SHP77 treated with DMSO at 0.1 percent for 48 hours (cell line): ENCODE measurements at regions not wholly inside any gene's neighbourhood (a gene's known extent, or its start where the extent isn't known, plus 50 kb on each side); places are given as distances from the start of the nearest gene placed in this dataset.

Experiments used
- DNase-seq: peaks from one replicate; lab custom pipeline; 2025; lab: John Stamatoyannopoulos, UW

DNA sequence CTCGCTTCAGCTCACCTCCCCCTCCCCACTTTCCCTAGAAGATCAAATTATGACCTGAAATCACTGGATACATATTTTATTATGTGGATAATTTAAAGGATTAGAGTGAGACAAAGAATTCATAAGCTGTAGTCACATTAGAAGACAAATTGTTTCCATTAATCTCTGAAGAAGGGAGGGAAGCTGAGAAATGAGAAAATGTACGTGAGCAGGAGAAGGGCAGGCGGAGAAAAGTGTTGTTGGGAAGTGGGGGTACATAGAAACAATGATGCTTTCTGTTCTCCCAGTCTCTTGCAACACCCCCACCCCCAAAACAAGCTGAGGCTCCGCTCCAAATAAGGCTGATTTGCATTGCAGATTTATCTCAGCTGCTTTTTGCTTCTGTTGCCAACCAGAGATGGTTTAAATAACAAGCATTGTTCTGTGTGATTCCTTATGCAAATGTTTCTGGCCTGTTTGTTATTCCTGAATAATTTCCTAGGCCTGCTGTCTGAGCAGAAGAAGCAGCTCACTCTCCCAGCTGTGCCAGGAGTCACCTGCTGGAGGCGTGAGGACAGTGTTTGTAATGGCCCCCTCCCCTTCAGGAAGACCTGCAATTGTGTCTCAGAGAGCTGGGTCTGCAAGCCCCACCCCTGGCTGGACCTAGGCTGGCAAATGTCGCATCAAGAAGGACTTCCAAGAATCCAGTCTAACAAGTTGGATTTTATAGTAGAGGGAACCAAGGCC, 121.8 kb upstream of the TNR start:
- DNase-seq = no peak

DNA sequence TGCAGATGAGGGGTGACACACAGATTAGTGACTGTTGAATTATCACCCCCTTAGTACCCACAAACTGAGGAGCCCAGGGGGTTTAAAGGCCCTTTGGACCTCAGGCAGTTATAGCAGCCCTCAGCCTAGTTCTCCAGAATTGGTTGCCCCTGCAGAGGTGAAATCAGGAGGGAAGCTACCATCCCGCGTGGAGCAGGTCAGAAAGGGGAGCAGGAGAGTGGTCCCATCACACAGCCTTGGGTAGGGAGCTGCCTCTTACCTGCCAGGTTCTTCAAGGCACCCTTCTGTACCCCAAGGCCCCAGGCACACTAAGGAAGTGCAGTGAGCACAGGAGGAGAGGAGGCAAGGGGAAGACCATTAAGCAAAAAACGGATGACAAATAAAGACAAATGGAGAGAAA, 121.2 kb upstream of the TNR start:
- DNase-seq = no peak

DNA sequence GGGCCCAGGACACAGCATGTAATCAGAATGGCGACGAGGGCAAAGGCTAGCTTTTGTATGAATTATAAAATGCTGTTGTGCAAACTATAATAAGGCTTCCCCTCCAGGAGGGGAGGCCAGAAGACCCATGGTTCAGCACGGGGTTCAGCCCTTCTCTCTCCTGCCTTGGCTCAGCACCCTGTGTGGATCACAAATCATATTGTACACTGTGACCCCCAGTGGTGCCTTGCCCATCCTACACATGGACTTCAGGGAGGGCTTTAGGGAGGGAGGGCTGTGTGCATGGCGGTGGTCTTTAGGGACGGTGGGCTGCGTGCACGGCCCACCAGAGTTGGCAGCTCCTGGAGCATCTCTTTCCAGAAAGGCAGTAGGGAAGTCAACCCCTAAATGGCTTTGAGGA, 120.8 kb upstream of the TNR start:
- DNase-seq = no peak

DNA sequence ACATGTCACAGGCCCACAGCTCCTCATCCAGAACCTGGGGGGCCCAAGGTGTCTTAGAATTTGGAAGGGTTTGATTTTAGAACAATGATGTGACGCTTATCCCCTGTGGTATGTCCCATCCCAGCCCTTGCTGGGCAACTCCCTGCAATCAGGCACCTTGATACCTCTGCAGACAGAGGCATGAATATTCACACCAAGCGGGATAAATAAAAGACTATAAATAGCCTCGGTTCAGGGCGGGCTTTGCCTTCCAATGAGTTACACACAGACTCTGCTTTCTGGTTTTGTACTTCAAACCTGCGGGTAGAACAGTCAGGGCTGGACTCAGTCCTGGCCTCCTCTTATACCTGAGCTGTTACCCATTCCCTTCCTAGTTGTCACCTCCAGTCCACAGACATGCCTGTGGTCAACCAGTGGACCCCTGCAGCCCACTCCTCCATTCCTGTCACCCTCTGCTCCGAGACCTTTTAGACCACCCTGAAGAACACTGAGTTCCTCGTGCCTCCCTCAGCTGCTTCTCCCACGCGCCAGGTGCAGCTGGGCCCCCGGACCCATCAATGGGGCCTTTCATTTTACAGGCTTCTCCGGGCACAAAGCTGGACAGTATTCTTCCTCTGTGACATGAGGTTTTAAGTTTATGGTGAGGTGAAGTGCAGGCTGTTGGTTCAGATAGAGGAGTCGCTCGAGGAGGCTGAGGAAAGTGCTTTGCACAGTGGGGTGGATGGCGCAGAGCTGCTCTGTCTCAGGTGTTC, 120.1 kb upstream of the TNR start:
- no peak for DNase-seq

DNA sequence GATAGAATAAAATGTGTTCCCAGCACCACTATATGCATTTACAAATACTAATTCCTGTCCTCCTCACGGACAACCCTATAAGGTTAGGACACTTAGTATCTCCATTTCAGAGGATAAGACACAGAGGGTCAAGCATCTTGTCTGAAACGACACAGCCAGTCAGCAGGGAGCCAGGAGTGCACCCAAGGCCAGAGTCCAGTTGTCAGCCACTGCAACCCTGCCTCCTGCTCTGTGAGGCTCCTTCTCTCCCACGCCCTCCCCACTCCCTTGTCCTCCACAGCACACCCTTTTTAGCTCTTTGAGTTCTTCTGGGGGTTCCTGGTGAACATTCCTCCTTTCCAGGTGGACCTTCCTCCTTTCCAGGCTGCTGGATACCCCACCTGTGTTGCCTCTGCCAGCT, 119.0 kb upstream of the TNR start:
- DNase-seq = no peak

DNA sequence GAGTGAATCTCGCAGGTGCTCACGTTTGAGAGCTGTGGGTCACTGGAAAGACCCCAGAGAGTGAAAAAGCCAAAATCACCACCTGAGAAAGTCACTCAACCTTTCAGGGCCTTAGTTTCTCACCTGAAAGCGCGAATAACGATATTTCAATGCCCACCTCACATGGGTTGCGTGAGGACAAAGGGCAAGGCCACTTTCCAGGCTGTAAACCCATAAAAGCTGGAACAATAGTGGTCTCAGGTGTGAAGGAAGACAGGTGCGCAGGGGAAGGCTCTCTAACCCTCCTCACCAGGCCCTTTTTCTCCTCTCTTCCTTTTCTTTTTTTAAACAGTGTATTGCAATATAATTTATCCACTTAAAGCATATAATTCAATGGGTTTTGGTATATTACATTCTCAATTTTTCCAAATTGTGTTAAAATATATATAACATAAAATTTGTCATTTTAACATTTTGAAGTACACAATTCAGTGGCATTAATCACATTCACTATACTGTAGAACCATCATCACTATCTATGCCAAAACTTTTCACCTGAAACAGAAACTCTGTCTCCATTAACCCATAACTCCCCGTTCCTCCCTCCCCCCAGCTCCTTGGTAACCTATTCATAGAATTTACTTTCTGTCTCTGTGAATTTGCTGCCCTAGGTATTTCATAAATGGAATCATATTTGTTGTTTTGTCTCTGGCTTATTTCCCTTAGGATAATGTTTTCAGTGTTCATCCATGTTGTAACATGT, 118.4 kb upstream of the TNR start:
- DNase-seq = no peak

DNA sequence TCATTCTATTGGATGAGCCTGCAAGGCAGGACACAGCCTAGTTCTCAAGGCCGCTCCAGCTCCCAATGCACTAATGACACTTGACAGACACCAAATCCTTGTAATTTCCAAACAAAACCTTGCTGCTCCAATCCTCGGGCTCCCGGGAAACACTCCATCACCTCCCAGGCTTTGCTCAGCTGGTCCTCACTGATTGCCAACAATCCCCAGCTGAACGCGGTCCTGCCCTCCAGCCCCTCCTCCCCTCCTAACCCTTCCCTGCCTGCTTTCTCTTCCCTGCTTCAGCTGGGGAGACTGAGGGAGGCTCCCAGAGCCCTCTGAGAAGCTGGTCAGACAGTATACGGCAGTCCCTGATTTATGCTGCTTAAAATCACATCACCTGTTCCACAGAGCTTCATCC, 114.4 kb upstream of the TNR start:
- peak; percentile 11 for DNase-seq

DNA sequence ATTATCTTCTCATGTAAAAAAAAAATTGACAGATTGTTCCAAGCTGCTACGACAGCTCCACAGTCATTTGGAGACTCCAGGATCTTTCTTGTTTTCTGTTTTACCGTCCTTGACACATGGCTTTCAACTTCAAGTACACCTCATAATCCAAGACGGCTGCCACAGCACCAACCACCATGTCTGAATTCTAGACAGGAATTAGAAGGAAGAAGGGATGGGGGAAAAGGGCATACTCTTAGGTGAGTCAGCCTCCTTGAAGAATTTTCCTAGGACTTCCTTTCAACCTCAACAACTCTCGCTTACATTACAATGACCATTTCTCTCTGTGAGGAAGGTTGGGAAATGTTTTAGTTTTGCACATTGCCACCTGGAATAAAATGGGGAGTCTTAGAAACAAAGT, 110.3 kb upstream of the TNR start:
- no peak for DNase-seq

DNA sequence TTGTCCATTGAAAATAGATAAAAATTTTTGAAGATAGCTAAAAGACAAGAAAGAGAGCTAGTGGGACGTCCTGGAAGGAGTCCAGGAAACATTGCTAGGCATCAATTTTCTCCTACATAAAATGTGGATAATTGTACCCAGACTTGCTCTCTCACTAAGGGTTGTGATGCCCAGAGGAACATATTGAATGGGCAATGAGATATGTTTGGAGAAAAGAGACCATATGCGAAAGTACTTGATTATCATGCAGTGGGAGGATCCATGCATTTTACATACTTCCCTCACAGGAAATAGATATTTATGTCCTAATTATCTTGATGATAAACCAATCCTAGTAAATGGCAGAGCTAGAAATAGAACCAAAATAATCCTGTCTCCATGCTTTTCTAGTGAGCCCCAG, 108.4 kb upstream of the TNR start:
- DNase-seq = no peak

DNA sequence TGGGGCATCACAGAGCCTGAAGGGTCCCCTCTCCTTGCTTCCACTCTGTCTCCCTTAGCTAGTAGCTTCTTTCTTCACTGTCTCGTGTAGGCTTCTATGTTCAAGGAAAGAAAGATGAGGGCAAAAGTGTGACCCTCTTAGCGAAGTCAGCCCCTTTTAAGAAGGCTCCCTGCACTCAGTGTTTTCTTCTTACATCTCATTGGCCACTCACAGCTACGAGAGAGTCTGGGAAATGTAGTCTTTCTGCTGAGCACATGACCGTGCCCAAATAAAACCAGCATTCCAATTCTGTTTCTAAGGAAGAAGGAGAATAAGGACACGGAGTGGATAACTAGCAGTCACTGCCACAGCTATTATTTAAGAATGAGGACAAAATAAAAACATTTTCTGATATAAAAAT, 104.9 kb upstream of the TNR start:
- DNase-seq = no peak

DNA sequence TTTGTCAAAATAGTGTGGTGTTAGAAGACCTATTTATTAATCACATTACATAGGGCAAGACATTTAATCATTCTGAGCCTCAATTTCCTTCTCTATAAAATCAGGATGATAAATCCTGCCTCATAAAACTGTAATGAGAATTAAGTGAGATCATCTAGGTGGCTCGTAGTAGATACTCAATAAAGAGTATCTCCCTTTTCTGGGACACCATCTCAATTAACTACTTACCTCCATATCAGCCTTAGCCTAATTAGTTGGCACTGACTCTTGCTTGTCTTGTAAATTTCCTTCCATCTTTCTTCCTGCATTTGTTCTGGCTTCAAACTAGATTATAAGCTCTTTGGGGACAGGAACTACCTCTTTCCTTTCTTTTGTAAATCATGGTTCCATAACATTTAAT, 102.6 kb upstream of the TNR start:
- no peak for DNase-seq

DNA sequence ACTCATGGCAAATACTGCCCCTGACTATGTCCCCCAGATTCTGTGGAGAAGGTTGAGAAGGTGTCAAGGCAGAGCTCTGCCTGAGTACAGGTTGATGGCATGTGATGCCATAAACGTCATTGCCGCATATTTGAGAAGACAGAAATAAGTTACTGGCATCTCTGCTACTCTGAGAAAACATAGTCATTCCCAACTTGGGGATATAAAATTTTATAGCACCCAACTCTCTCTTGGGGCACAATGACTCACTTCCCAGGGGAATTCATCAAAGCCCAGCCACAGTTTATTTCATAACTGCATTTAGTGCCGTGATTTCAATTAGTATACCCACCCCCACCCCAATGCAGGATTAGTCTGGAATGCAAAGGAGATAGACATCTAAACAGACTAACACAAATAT, 101.9 kb upstream of the TNR start:
- DNase-seq = no peak

DNA sequence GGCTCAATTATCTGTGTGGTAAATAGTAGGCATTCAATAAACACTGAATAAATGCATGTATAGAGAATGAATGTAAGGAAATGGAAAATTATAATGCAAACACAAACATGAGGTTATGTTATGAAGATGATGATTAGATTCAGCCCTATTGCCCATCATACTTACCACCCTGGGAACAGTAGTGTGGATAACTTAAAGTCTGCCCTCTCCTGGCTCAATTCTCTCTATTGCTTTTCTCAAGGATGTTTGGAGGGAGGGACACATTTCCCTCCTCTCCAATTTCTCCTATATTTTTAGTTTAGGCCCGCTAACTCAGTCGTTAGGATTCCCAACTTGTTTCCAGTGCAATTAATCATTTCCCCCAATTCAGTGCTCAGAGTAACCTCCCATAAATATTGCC, 101.5 kb upstream of the TNR start:
- DNase-seq = no peak

DNA sequence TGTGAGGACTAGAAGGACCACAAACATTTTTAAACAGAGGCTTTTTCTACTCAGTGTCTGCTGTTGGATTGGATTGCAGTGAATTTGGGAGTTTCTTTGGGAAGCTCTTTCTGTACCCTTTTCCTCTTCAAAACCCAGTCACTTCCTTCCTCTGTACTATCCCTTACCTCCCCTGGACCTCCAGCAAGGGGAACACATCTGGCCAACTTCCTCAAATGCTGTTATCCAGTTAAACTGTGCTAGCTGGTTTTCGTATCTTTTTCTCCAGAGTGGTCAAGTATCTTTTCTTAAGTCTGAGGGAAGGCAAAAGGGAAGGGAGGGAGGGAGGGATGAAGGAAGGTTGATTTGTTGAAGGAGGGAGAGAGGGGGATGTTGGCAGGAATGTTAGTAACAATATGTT, 99.2 kb upstream of the TNR start:
- no peak for DNase-seq

DNA sequence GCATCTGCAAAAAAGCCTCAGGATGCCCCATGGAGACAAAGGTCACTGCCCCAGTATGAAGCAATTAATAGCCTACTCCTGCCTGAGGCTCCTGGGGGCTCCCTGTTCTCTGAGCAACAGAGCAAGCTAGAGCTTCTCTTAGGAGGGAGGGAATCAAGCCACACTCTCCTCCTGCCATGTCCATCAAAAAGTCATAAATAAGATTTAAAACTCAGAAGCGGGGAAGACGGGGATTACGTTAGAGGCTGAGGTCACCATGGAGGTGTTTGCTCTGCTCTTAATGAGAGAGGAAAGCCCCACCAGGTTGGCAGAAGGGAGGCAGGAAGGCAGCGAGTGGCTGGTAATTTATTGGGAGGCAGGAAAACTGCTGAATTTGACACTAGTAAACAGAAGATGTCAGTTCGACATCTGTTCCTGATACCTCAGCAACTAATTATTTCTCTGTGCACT, 98.4 kb upstream of the TNR start:
- DNase-seq = peak; percentile 90

DNA sequence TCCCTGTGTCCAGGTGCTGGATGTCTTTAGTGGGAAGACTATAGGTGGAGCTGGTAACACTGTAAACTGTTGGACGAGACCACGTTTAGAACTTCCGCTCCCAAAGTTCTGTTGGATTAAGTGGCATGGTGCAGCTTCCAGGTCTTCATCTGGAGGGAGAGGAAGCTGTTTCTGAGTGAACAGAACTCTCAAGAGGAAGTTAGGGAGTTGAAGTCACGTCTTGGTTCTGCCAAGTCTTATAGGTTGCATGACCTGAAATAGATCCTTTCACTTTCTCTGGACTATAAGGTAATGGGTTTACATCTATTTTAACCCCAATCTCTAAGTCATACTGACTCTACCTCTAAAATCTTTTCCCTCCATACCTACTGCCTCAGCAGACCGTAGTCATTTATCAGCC, 97.4 kb upstream of the TNR start:
- no peak for DNase-seq

DNA sequence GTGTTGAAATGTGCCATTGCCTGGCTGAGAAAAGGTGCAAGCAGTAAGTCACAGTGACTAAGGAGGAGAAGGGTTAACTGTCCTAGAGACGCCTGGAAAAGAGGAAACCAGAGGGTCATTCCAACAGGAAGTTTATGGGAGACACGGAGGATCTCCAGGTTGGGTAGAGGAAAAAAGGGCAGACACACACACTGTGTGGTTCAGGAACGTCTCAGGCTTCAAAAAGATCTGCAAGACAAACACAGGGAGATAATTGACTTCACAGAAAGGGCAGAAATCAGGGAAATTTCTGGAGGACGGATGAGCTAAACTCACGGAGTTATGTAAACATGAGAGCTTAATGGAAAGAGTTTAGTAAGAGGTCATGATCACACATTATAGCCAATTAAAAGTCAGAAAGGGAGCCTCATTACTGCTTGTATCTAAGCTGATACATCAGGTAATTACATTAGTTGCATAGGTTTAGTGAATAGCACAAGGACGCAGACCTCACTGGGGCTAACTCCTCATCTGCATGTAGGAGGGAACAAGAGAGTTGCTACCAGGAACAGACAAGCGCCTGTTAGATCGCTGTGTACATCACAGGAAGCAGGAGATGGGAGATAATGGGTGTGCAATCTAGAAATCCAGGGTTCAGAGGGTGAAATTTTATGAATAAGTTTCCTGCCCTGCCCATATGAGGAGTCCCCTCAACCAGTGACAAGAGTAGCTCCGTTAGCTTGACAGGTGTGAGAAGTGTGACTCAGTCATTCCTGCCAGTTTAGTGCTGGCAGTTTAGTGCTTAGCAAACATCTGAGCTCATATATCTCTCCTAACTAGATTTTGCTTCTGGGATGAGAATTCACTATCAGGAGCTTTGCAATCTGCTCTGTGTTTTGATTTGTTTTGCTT, 96.6 kb upstream of the TNR start:
- DNase-seq = peak; percentile 82

DNA sequence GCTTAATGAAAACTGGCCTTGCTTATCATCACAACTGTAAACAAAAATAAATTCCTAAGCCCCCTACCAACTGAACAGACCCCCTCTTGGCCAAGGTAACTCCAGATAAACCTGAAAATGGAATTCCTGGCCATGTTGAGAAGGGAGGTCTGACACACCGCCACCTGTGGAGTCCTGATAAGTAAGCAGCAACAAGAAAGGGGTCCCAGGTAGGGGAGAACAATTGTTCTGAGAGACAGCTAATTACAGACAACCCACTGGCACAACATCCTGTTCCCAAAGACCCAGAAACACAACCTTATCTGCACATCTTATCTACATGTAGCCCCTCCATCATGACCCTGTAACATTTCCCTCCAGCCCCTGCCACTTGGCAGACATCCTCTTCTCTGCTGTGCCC, 91.2 kb upstream of the TNR start:
- DNase-seq = no peak

DNA sequence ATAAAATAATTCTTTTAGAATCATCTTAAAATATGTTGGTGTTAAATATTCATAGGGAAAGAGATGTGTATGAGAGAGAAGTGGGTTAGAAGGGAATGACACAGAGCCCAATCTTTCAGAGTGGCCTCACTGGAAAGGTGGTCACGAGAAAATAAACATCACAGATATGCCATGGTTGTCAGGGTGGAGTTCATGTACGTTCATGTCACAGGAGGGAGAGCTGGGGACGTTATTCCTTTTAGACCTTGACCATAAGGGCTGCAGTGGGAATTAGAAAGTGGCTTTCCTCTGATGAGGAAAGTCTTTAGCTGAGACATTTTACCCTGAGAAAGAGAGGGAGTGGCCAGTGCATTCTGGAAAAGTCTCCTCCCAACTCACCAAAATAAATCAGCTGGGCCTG, 90.6 kb upstream of the TNR start:
- DNase-seq = no peak

DNA sequence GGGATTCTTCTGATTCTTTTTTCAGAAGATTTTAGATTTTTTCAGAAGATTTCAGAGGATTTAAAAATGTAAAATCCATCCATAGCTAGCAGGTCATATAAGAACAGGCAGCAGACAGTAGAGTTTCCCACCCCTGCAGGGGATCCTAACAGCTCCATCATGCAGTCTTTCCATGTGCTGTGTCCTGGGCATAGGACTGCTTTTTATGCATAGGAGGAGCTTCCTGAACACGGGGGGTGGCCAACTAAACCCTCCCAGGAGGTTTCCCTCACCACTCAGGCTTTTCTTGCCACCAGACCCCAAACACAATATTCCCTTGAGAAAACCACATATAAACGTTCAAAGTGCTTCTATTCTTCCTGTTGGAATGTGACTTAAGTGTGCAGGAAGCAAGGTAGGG, 90.1 kb upstream of the TNR start:
- no peak for DNase-seq

DNA sequence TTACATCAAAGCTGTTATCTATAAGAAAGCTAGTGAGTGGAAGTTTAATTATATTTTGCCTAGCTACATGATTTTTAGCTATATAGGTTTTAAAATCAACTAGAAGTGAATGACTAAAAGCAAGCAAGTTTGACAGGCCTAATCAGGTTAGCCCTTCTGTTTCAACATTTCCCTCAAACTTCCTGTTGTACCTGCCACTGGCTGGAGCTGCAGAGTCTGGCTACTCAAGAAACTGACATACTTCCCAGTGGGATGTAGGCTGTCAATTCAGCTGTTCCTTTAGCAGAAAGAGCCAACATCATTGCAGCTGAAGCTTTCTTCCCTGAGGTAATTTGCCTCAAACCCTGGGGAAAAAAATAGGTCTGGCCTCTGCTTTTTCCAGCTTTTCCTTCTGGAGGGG, 87.1 kb upstream of the TNR start:
- DNase-seq = no peak

DNA sequence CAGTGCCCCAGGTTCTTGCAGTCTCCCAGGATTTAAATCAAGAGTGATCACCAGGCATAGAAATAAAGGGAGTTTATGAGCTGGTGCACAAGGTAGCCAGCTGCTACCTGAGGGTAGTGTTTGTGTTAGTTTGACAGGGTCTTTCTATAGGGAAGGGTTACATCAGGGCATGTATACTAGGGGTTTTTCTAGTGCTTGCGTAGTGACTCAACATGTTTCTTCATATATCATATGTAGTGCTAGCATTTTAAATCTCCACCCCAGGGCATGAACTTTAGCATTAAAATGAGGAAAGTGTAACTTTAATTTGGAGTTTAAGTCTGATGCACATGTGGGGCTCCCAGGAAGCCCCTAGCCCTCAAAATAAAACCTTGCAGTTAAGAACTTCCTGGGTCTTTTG, 86.5 kb upstream of the TNR start:
- DNase-seq = no peak
